NCI-H2171 treated with DMSO at 0.1 percent for 48 hours (cell line): ENCODE measurements at regions not wholly inside any gene's neighbourhood (a gene's known extent, or its start where the extent isn't known, plus 50 kb on each side); places are given as distances from the start of the nearest gene placed in this dataset.
"Not testable (repeated sequence)": the region's sequence is repeated elsewhere in the genome, so short reads cannot be mapped to it uniquely, and the experiment has no call there.

Experiments used
- DNase-seq: peaks from one replicate; lab custom pipeline; 2025; lab: John Stamatoyannopoulos, UW

GRCh38 chr14:105694961-105695360 lies 168.6 kb downstream of the TMEM121 start:
- DNase-seq: no peak

- DNase-seq: not testable (repeated sequence)
Observed at GRCh38 chr14:105696388-105696787, 170.0 kb downstream of the TMEM121 start.

- not testable (repeated sequence) for DNase-seq
Observed at GRCh38 chr14:105697414-105697813, 171.0 kb downstream of the TMEM121 start.

DNA sequence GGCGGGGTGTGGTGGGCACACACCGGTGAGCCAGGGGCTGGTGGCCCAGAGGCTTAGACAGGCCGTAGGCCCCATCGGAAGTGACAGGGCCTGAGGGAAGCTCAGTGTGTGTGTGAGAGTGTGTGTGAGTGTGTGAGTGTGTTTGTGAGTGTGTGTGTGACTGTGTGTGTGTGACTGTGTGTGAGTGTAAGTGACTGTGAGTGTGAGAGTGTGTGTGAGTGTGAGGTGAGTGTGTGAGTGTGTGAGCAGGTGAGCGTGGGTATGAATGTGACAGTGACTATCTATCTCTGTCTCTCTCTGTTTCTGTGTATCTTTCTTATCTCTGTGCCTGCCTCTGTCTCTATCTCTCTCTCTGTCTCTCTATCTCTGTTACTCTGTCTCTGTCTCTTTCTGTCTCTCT lies 171.6 kb downstream of the TMEM121 start:
- not testable (repeated sequence) for DNase-seq

DNA sequence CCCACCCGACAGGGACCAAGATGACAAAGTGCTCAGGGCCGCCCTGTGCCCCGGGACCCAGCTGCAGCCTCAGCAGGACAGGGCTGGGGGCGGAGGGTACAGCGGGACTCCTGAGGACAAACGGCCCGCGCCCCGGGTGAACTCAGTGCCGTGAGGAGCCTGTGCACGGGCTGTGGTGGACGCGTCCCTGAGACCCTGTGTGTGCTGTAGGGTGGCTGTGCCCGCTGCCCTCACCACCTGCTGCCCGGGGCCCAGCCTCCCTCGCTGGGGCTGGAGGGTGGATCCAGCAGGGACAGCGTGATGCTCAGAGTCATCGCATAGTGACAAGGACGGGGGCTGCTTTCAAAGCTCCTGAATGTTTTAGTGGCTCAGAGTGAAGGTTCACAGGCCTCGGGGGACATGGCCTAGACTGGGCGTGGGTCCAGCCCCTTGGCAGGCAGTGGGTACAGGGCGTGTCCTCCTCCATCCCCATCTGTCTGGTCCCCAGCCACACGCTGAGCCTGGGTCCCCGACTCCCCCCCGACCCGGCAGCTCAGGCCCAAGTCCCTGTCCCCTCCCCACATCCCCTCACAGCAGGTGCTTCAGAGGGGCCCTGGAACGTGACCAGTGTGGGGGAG lies 172.7 kb downstream of the TMEM121 start:
- not testable (repeated sequence) for DNase-seq

DNA sequence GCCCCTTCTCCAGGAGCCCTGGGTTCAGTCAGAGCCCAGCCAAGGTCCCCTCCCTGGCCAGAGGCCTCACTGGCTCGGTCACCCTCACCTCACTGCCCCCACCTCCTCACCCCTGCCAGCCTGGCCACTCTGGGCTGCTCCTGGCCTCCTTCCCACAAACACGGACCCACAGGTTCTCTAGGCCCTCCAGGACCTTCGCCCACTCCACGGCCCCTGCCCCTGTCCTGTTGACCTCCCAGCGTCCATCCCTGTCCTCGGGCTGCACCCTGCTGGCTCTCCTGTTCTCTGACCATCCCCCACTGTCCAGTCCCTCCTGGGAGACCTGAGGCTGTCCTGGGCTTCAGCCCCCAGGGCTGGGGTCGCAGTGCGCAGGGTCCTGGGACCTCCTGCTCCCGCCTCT lies 173.3 kb downstream of the TMEM121 start:
- DNase-seq: not testable (repeated sequence)

DNA sequence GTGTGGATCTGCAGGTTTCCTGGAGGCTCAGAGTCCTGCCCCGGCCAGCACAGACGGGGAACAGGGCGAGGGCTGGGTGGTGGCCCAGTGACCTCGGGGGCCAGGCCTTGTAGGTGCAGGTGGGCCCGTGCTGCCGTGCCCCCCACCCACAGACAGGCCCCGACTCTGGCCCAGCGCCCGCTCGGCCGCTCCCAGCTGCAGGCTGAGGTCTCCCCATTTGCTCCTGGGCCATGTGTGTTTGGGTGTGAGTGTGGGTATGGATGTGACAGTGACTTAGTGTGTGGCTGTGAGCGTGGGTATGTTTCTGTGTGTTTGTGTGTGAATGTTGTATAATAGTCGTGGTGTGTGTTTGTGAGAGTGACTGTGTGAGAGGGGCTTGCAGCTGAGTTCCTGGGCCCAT lies 173.8 kb downstream of the TMEM121 start:
- DNase-seq: not testable (repeated sequence)

DNA sequence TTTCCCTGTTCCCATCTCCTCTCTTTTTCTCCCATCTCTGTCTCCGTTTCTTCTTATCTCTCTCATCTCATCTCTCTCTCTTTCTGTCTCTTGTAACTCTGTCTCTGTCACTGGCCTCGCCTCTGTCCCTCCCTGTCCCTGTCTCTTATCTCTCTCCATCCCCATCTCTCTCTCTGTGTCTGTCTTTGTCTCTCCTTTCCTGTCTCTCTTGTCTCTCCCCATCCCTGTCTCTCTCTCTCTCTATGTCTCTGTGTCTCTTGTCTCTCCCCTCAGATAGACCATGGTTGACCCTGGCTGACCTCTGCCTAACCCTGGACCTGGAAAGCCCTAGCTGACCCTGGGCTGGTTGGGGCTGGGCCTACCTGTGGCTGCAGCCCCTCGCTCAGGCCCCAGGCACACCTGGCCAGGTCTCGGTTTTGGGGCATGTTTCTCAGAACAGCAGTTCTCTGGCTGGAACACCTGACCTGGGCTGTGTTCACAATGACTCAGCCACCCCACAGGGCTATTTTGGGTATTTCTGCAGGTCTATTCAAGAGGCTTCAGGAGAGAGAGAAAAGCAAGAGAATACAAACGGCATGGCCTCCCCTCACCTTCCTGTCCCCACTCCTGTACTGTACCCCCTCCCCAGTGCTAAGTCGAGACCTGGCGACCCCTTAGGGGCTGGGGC lies 174.4 kb downstream of the TMEM121 start:
- DNase-seq: no peak

GRCh38 chr14:105701456-105702274 lies 175.3 kb downstream of the TMEM121 start:
- no peak for DNase-seq

GRCh38 chr14:105702275-105702817 lies 176.0 kb downstream of the TMEM121 start:
- no peak for DNase-seq

GRCh38 chr14:105703044-105703665 lies 176.8 kb downstream of the TMEM121 start:
- DNase-seq: not testable (repeated sequence)

DNA sequence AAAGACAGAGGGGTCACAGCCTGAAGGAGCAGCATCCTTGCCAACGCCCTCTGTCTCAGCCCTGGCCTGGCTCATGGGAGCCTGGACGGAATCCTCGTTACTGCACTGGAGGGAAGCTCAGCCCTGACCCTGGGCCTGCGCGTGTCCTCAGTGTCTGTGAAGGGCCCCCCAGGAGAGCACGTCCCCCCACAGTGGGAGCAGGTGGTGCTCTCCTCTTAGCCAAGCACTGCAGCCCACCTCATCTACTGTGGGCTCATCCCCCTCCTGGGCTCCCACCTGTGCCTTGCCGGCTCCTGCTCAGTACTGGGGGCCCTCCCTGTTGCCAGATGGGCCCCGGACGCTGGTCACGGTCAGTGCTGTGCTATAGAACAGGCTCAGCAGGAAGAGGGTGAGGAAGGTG lies 177.7 kb downstream of the TMEM121 start:
- DNase-seq: not testable (repeated sequence)

DNA sequence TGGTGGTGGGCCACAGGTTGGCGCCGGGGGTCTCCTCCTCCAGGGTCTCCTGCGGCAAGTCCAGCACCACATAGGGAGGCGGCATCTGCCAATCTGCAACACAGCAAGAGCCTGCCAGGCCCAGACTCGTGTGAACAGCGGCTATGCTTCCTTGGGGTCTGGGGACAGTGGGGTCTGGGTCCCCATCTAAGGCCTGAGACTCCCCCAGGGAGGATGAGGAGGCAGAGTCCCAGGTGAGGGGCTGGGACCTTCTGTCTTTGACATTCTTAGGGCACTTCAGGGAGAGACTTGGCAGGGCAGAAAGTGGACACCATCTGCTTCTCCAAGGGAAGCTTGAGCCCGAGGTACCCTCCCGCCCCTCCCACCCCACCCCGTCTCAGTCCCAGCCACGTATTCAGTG lies 178.1 kb downstream of the TMEM121 start:
- not testable (repeated sequence) for DNase-seq

DNA sequence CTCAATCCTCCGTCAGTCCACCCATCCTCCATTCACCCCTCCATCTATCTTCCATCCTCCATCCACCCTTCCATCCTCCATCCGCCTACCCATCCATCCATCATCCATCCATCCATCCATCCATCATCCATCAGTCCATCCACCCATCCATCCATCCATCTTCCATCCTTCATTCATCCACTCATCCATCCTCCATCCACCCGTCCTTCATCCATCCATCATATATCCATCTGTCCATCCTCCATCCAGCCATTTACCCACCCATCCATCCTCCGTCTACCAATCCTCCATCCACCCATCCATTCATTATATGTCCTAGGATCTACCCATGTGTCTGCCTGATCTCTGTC lies 179.1 kb downstream of the TMEM121 start:
- not testable (repeated sequence) for DNase-seq

- not testable (repeated sequence) for DNase-seq
Observed at GRCh38 chr14:105705862-105706700, 179.7 kb downstream of the TMEM121 start.

GRCh38 chr14:105706701-105707019 lies 180.3 kb downstream of the TMEM121 start:
- DNase-seq: not testable (repeated sequence)

- not testable (repeated sequence) for DNase-seq
Observed at GRCh38 chr14:105707099-105707498, 180.7 kb downstream of the TMEM121 start.

GRCh38 chr14:105707723-105708151 lies 181.4 kb downstream of the TMEM121 start:
- DNase-seq: not testable (repeated sequence)

GRCh38 chr14:105708251-105709134 lies 182.1 kb downstream of the TMEM121 start:
- not testable (repeated sequence) for DNase-seq
